ENCODE measurements at regions not wholly inside any gene's neighbourhood (a gene's known extent, or its start where the extent isn't known, plus 50 kb on each side); places are given as distances from the start of the nearest gene placed in this dataset.
"Not testable (repeated sequence)": the region's sequence is repeated elsewhere in the genome, so short reads cannot be mapped to it uniquely, and the experiment has no call there.

- no peak for TF ChIP-seq CTCF (IDR thresholded peaks at IDR 0.05)
- no peak for TF ChIP-seq POLR2A (IDR thresholded peaks at IDR 0.05)
- H3K4me1 ChIP-seq = no peaks in the 10 kb centered on the region
Observed at GRCh38 chr6:145279551-145279950, 455.8 kb downstream of the EPM2A start.

DNA sequence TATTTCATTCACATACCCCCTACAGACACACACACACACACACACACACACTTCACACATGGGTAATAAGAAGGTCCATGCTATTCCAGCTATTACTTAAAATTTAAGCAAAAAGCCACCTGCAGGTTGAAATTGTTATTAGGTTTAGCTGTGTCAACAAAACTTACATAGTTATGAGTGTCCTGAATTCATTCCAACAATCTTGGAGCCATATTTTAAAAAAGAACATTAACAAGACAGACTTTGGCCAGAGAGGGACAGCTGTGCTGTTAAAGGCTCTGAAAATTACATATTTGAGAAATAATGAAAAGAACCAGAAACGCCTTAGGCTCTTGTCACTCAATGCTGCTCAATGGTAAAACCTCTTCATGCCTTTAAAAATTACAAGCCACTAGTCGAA lies 455.3 kb downstream of the EPM2A start:
- H3K27me3 ChIP-seq = no peaks in the 10 kb centered on the region
- H3K4me3 ChIP-seq = no peak overlapping the region
- H3K9me3 ChIP-seq = no peaks in the 10 kb centered on the region
- no peaks in the 10 kb centered on the region for H3K36me3 ChIP-seq
- H3K4me1 ChIP-seq = no peaks in the 10 kb centered on the region
- no peak for DNase-seq
- H3K27ac ChIP-seq = no peak overlapping the region
- TF ChIP-seq POLR2A (IDR thresholded peaks at IDR 0.05) (no peak), CTCF (IDR thresholded peaks at IDR 0.05) (no peak)

More at GRCh38 chr6:145279551-145279950, 455.8 kb downstream of the EPM2A start:
- no peaks in the 10 kb centered on the region for H3K9me3 ChIP-seq
- DNase-seq = no peak
- no peaks in the 10 kb centered on the region for H3K27me3 ChIP-seq
- H3K4me3 ChIP-seq = no peak overlapping the region
- H3K27ac ChIP-seq = no peak overlapping the region
- H3K36me3 ChIP-seq = no peaks in the 10 kb centered on the region

GRCh38 chr6:145283209-145283608 lies 452.1 kb downstream of the EPM2A start:
- not testable (repeated sequence) for DNase-seq

DNA sequence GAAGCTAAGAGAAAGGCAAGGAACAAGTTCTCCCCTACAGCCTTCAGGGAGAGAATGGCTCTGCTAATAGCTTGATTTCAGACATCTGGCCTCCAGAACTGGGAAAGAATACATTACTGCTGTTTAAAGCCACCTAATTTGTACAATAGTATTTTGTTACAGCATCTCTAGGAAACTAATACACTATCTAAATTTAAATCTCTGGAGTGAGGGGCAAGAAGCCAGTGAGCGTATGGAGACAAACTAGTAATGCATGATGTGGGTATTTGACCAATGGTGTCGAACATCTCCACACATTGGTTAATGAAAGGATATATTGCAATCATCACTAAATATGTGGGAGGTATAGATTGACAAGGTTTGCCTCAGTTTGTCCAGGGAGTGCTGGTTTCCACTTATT lies 451.5 kb downstream of the EPM2A start:
- H3K27me3 ChIP-seq = no peaks in the 10 kb centered on the region
- no peaks in the 10 kb centered on the region for H3K36me3 ChIP-seq
- TF ChIP-seq CTCF (IDR thresholded peaks at IDR 0.05) (no peak), POLR2A (IDR thresholded peaks at IDR 0.05) (no peak)
- no peak overlapping the region for H3K27ac ChIP-seq
- DNase-seq = no peak
- H3K9me3 ChIP-seq = no peaks in the 10 kb centered on the region
- no peak overlapping the region for H3K4me3 ChIP-seq
- no peaks in the 10 kb centered on the region for H3K4me1 ChIP-seq

More at GRCh38 chr6:145283209-145283608, 452.1 kb downstream of the EPM2A start:
- not testable (repeated sequence) for H3K36me3 ChIP-seq, H3K27ac ChIP-seq, H3K27me3 ChIP-seq, H3K4me1 ChIP-seq, H3K9me3 ChIP-seq, H3K4me3 ChIP-seq

- Histone ChIP-seq H3K4me1 (no peaks in the 10 kb centered on the region), H3K4me3 (no peak overlapping the region), H3K9me3 (no peaks in the 10 kb centered on the region), H3K36me3 (no peaks in the 10 kb centered on the region), H3K27me3 (no peaks in the 10 kb centered on the region), H3K27ac (no peak overlapping the region)
- DNase-seq = no peak
- TF ChIP-seq POLR2A (IDR thresholded peaks at IDR 0.05) (no peak), CTCF (IDR thresholded peaks at IDR 0.05) (no peak)
Observed at GRCh38 chr6:145286916-145287315, 448.4 kb downstream of the EPM2A start.

- H3K27me3 ChIP-seq = no peaks in the 10 kb centered on the region
- H3K36me3 ChIP-seq = no peaks in the 10 kb centered on the region
- H3K4me3 ChIP-seq = no peak overlapping the region
- DNase-seq = no peak
- no peaks in the 10 kb centered on the region for H3K9me3 ChIP-seq
- H3K27ac ChIP-seq = no peak overlapping the region
- H3K4me1 ChIP-seq = no peaks in the 10 kb centered on the region
- TF ChIP-seq POLR2A (IDR thresholded peaks at IDR 0.05) (no peak), CTCF (IDR thresholded peaks at IDR 0.05) (no peak)
Observed at GRCh38 chr6:145289573-145289972, 445.7 kb downstream of the EPM2A start.

Data from Peyer's patch (tissue), 4 donors.